BE2C (cell line): ENCODE measurements at regions not wholly inside any gene's neighbourhood (a gene's known extent, or its start where the extent isn't known, plus 50 kb on each side); places are given as distances from the start of the nearest gene placed in this dataset.

ENCODE experiments used
- DNase-seq: peaks from one replicate; pipeline ENCODE4 v3.0.0-alpha.2; 2020
- H3K27me3 ChIP-seq: fragments of 250-450 bp; sonication (Bioruptor Pico); 2 replicates; pipeline ENCODE4 v1.5.1; 2020; ENCODE audit warnings: mild to moderate bottlenecking
- H3K36me3 ChIP-seq: fragments of 250-450 bp; sonication (Bioruptor Pico); 2 replicates; pipeline ENCODE4 v1.5.1; 2020; ENCODE audit warnings: mild to moderate bottlenecking
- H3K4me1 ChIP-seq: fragments of 250-450 bp; sonication (Bioruptor Pico); 2 replicates; pipeline ENCODE4 v1.5.1; 2020
- H3K4me3 ChIP-seq: 2 replicates; pipeline ENCODE4 v1.5.1; 2011; ENCODE audit warnings: low read depth, low read length
- H3K9me3 ChIP-seq: fragments of 250-450 bp; sonication (Bioruptor Pico); 2 replicates; pipeline ENCODE4 v1.5.1; 2020
- CTCF ChIP-seq: IDR thresholded peaks from 2 replicates; pipeline ENCODE4 v1.5.1; 2012; ENCODE audit warnings: mild to moderate bottlenecking, low read depth, low read length

DNA sequence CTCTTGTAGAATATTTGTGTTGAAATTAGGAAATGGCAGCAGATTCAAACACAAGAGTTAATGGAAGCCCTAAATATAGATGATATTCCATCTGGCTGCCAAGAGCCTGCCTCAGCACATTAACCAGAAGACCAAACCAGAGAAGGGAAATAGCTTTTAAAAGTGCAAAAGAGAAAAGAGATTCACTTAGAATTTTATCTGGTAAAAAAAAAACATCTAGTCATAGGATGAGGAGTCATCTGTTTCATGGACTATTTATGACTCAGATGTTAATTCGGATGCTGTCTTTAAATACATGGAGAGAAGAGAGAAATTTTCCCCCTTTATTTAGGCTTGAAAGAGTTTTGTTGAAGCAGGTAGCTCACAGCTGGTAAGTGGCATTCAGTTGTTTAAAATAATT is 201.6 kb upstream of the NUDT4 start:
- H3K4me3 ChIP-seq, result no peak overlapping the region
- H3K4me1 ChIP-seq, result peaks cover 12% of the 10 kb centered on the region
- no peak for DNase-seq

DNA sequence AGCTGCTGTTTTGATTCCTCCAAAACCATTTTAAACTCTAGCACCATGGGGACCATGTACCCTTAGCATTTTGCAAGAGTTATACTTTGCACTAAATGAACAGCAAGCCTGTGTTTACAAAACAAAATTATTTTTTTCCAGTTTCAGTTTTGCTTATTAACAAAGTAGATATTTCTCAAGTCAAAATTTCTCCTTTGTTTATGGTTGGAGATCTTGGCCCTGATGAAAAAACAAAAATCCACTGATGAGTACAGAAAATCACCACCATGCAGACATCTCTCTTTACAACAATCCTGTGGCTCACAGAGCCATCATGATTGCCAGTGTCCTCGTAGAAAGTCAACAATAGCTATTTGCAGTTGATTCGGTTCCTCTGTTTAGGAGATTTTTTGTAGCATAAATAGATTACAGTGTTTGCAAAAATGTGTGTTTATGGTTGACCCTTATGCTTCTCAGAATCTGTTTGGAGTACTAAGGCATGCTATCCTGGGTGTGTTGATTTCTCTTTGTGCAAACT is 201.1 kb upstream of the NUDT4 start:
- no peak for TF ChIP-seq CTCF
- Histone ChIP-seq H3K4me3 (no peak overlapping the region), H3K4me1 (peaks cover 12% of the 10 kb centered on the region), H3K36me3 (no peaks in the 10 kb centered on the region), H3K9me3 (no peaks in the 10 kb centered on the region), H3K27me3 (no peaks in the 10 kb centered on the region)
- no peak for DNase-seq

More for the DNA sequence above, 201.6 kb upstream of the NUDT4 start:
- Histone ChIP-seq H3K9me3 (no peaks in the 10 kb centered on the region), H3K36me3 (no peaks in the 10 kb centered on the region), H3K27me3 (no peaks in the 10 kb centered on the region)
- no peak for TF ChIP-seq CTCF

GRCh38 chr12:93177208-93178153 is 200.2 kb upstream of the NUDT4 start:
- no peak for TF ChIP-seq CTCF
- Histone ChIP-seq H3K4me3 (no peak overlapping the region), H3K4me1 (peaks cover 12% of the 10 kb centered on the region), H3K9me3 (no peaks in the 10 kb centered on the region), H3K27me3 (no peaks in the 10 kb centered on the region), H3K36me3 (no peaks in the 10 kb centered on the region)
- DNase-seq, result no peak

DNA sequence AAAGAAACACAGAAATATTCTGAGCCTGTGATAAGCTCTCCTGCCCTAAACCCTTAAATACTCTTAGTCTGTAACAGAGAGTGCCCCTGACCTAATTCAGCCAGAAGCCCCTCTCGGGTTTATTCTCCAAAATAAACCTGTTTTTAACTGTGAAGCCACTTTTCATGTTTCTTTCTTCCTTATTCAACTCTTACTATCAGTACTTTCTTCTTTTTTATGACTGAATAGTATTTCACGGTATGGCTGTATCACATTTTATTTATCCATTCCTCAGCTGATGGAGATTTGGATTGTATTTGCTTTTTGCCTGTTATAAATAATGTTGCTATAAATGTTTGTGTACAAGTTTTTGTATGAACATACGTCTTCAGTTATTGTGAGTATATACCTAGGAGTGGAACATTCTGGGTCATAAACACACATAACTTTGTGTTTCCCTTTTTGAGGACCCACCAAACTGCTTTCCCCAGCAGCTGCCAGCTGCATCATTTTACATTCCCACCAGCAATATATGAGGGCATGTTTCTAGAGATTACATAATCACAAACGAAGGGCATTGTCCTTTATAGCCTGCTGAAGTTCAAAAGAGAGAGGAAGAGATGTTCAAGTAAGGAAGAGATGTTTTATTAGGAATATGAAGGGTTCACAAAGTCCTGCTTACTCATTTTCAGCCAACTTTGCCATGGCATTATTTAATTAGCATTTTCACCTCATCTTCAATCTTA is 199.4 kb upstream of the NUDT4 start:
- H3K36me3 ChIP-seq, result no peaks in the 10 kb centered on the region
- peaks cover 10% of the 10 kb centered on the region for H3K4me1 ChIP-seq
- no peak for DNase-seq
- no peak overlapping the region for H3K4me3 ChIP-seq
- no peaks in the 10 kb centered on the region for H3K9me3 ChIP-seq
- no peaks in the 10 kb centered on the region for H3K27me3 ChIP-seq
- TF ChIP-seq CTCF, result no peak

- H3K36me3 ChIP-seq, result no peaks in the 10 kb centered on the region
- DNase-seq, result no peak
- H3K27me3 ChIP-seq, result no peaks in the 10 kb centered on the region
- no peak overlapping the region for H3K4me3 ChIP-seq
- no peak for TF ChIP-seq CTCF
- no peaks in the 10 kb centered on the region for H3K9me3 ChIP-seq
- H3K4me1 ChIP-seq, result peaks cover 9% of the 10 kb centered on the region
These were observed 197.9 kb upstream of the NUDT4 start for GRCh38 chr12:93179792-93180191.
